Ammon's horn (tissue), 1 donor: ENCODE measurements at regions not wholly inside any gene's neighbourhood (a gene's known extent, or its start where the extent isn't known, plus 50 kb on each side); places are given as distances from the start of the nearest gene placed in this dataset.
A peak's percentile ranks its signal among the peaks of the same experiment; 100 is the strongest.

Experiments used
- DNase-seq: peaks from one replicate; pipeline ENCODE4 v3.0.0-alpha.2; 2016; ENCODE audit warnings: low spot score

DNA sequence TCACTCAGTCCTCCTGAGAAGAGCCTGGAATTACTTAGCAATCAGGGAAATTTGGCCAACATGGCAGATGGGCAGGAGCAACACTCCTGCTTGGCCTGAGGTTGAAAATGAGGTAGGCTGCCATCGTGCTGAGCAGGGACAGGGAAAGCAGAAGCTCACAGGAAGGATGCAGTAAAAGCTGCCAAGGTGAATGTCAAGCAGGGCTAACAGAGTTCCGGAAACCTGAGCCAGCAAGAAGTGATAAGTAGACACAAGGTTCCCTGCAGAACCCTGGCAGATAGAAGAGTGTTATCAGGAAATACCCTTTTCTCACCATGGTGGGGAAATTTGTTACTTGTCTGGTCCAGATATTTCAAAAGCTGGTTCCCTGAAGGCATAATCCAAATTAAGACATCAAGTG, 454.3 kb upstream of the MEX3C start:
- DNase-seq, result no peak

DNA sequence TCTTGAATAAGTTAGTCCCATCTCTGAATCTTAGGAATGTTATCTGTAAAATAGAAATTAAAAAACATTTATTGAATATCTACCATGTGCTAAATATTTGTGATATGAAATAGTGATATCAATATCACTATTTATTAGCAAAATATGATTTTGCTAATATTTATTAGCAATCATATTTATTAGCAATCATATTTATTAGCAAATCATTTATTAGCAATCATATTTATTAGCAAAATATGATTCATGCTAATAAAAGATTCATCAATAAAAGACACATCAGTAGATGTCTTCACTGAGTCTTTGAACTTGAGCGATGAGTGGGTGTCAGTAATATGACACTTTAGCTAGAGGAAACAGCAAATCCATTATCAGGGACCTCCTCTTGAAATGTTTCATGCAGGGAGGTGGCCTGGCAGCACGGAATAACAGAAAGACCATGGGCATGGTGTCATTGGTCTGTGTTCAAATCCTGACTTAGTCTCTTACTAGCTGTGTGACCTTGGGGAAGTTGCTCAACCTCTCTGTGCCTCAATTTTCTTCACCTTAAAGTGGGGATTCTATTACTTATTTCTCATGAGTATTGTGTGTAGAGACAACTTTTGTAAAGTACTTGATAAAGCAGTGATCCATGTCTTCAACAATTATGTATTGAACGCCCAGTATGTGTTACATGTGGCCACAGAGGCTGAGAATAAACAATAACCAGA, 456.2 kb upstream of the MEX3C start:
- no peak for DNase-seq

DNA sequence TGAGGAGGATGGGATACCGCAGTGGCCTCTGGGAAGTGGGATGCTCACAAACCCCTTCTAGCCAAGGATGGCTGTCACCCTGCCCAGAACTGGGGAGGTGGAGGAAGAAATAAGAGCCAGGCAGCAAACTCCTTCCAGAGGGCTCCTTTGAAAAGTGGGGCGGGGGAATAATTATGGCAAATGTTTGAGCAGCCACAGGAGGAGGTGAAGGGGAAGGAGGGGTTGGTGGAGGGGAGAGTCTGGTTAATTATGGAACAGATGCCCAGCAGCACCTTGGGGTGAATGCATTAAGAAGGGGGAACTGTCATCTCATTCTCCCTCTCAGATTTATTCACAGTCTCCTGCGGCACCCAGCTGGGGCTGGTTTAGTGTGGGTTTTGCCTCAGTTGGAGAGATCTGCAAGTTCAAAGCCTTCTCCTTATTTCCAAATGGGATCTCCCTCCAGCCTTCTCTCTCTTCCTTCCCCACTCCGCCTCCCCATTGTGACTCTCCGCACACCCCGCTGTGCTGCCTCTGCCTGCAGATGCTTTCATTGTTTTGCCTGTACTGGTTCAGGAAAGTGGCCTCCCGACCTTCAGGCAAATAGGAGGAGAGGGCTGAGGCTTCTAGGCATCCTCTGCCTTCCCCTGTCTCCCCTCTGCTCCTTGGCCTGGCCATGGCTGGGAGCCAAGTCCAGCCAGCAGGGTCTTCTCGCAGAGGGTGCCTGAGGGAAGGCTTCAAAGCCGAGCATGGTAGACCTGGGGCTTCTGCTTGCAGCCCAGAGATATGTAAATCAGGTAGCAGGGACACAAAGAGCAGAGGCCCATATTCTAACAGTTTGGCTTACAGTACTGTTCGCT, 457.2 kb upstream of the MEX3C start:
- DNase-seq, result no peak

DNA sequence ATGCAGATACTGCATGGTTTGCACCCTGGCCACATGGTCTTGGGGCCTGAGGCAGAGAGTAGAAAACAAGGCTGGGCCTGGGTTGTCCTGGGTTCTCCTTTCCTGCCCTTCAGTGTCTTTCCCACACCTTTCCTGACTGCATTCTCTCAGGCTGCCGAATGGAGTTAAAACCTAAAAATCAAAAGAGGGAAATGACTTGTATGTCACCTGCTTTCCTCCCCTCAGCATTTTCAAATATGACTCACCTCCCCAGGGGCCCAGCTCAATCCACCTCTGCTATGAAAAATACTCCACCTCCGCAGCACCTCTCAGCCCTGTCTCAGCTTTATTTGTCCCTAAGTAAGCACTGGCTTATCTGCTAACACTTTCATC, 457.8 kb upstream of the MEX3C start:
- DNase-seq, result no peak

DNA sequence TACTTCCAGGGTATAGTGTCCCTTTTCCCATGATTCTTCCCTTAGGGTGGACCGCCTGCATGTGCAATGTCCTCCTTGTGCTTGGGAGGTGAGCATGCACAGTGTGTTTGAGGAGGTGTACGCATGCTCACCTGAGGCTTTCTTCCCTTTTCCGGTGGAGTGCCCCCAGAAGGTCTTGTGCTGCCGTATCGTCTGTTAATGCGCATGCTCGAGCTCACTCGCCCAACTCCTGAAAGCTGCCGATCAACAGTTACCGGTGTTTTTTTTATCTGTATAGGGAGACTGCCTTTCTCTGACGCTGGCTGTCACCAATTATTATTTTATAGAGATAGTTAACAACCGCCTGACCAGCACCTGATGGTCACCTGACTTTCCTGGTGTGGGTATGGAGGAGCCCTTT, 458.8 kb upstream of the MEX3C start:
- DNase-seq, result no peak

DNA sequence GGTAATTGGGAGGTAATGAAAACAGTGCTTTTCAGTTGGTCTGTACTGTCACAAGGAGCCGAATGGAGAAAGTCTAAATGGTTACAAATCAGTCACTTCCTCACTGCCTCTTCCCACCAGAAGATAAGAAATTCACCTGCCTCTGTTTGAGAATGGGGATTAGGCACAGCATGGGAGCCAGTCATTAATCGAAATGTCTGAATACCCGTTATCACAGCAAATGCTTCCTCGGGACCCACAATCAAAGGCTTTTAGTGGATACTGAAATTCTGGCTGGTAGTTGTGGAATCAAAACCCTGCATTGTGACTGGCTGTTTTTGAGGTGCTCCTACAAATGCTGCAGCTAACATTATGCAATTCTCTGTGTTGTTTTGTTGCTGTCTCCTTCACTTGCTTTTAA, 461.0 kb upstream of the MEX3C start:
- DNase-seq, result no peak

DNA sequence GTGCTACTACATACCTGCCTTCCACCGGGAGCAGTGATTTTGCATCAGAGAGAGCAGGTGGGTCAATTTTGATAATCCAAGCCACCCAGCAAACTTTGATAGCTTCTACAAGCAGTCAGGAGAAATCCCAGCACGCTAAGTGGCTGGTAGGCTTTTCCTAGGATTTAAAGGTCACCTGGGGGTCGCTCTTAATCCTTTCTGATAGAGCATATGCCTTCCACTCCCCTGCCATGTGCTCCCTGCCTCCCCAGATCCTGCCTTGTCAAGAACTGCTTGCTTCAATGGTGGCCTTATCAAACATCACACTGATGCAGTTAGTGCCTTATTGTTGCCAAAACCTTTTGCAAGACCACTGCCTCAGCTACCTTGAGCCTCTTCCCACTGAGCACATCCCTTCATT, 462.3 kb upstream of the MEX3C start:
- DNase-seq, result no peak

DNA sequence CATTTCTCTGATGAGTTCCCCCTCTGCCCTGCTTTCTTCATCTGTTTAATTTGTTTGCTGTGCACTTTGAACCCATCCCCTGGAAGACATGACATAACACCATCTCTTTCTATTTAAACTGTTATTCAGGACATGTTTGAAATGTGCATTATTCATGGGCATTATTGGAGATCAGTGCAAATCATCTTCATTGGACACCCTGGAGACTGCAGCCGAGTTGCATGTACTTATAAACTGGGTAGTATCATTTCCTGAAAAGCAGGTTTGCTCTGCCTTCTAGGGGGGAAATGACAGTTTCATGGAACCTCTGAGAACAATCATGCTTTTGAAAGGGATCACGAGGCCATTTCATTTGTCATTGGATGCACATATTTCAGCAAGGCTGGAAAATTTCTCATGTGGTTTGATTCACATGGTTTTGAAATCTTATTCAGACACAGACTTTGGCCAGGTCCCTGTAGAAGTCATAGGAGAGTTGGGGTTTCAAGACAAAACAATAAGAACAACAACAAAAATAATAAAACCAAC, 462.8 kb upstream of the MEX3C start:
- no peak for DNase-seq

DNA sequence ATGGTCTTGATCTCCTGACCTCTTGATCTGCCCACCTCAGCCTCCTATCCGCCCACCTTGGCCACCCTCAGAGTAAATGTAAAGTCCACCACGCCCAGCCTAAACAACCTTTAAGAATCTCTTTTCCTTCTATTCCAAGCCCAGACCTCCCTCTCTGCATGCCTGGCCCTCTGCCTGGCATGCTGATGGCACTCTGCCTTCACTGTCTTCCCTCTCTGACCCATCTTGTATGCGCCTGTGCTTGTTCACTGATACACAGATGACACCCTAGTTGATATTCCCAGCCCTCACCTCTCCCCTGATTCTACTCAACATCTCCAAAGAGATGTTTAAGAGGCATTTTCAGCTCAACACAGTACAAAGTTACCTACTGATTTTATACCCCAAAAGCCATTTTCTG, 466.8 kb upstream of the MEX3C start:
- DNase-seq, result no peak

DNA sequence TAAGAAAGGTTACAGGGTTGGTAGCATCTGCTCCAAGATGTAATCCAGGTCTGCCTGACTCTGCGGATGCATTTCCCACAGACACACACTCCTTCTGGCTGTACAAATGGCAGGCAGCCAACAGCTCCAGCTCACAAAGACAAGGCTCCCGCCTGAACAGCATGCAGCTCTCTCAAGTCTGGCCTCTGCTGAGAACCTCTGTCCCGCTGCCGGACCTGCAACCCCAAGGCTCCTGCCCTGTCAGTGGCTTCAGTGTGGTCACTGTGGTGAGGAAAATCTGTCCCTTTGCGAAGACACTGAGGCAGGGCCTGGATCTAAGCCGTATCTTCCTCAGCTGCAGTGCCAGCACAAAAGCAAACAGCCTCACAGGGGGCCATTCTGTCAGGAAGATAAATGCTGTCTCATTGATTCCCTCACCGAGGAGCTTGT, 469.3 kb upstream of the MEX3C start:
- DNase-seq, result peak; percentile 88

DNA sequence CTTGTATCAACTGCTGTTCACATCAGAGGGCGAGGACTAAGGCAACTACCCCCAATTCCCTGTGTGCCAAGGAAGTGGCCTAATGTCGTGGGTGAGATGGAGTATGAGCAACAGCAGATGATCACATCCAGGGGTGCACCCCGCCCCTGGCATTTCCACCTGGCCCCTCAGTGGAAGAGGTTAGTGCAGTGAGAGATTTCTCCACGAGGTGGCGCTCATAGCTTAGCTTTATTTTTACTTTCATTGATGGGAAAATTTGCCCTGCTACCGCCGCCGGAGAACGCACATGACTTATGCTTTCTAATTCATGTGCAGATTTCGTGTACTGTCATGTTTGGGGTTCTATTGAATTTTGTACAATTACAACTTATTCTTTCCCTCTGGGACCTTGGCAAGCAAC, 470.6 kb upstream of the MEX3C start:
- peak; percentile 67 for DNase-seq

DNA sequence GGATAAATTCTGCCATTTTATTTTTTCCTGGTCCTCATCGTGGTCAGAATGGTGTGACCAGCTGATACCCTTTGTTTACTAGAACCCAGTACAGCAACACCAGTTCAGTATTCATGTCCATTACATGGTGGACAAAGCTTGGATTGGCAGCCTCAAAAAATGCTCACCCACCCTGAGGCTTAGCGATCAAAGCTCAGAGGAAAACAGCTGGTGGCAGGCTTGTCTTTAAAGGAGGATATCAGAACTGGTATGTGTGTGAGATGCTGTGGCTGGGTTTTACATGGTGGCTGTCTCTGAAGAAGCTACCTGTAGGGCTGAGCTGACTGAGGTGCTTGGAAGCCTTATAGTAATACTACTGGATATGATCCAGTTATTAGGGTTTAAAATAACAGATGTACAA, 471.1 kb upstream of the MEX3C start:
- DNase-seq, result no peak

DNA sequence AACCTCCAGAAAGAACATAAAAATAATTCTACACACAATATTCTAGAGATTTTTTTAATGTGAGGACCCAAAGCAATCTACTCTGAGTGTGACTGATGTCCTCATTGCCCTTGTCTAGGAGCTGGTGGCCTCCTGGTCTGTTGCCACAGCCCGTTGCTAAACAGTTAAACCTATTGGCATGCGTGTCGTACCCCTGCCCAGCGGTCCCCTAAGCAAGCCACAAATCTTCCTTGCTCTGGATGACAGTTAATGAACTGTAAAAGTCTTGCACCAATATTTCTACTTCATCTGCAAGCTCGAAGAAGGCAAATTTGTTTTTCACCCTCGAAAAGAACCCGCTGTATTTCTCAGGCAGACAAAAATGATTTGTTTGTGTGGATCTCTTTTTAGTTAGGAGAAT, 489.1 kb upstream of the MEX3C start:
- DNase-seq, result no peak

DNA sequence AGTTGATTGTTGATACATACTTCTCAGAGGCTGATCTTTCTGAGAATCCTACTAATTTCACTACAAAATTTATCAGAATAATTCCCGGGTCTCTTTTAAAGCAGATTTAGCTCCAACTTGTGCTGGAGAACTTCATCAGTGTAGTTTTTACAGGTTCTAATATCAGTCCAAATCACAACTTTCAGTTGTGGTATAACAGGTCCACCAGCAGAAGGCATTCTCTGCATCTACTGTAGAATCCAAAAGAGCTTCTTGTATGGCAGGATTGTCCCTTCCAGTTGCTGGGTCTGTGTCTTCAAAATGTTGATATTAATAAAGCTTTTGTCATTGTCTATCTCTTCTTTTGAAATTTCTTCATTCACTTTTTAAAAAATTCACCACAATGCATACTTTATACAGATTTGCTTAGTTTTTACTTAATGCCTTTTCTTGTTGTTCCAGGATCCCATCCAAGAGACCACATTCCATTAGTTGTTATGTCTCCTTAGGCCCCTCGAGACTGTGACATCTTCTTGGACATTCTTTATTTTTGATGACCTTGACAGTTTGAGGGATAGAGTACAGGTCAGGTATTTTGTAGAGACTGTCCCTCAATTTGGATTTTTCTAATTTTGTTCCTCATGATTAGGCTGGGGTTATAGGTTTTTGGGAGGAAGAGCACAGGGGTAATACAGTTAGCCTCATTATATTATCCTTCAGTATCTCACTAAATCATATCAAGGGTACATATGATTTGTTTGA, 490.5 kb upstream of the MEX3C start:
- no peak for DNase-seq

DNA sequence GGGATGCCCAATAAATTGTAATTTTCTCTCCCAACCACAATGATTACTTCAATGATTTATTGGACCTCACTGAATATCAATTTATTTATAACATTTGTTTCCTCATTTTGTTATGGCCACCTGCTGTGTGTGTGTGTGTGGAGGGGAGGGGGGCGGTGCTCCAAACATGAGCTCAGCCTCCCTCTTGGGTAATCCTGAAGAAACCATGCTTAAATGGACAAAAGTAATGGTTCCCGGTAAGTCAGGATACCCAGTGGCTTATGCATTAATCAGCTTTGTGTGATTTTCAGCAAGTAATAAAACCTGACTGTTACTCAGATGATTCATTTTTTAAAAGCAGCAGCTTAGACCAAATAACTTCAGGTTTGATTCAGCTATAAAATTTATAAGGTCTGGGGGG, 495.1 kb upstream of the MEX3C start:
- no peak for DNase-seq

DNA sequence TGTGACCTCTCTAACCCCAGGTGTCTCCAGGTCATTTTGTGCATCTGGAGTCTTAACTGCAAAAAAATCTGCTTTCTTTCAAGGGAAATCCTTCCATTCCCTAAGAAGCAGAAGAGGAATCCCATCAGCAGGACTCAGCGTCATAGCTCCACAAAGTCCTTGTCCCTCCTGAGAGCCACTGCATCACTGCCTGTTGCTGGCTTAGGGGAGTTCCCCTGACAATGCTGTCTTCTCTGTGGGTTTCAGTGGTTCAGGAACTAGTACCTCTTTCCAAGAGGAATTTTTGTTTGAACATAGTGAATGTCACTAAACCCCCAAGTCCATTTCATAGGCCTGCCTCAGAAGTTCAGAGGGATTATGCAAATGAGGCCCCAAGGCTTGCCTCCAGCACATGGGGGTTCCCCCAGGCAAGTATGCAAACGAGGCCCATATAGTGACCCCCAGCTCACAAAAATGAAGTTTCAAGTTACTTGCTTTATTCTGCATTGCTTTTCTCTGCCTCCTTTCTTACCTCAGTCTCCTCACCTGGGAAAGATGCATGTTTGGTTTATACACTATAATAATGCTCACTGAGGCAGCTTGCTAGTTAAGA, 513.9 kb upstream of the MEX3C start:
- DNase-seq, result no peak

DNA sequence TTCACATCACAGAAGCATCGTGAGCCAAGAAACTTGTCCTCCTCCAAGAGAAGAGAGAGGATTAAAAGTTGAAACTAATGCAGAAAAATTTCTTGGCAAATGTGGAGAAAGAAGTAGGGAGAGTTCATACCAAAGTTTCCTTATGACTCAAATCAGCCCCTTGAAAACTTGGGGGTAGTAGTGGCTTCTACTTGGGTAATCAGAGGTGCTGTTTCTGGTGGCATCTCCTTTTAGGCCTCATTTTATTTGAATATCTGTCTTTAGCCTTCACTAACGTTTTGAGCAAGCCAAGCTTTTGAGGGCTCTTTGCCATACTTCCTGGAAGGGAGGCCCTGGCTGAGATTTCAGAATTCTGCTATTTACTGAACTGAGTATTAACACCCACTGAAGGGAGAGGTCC, 515.3 kb upstream of the MEX3C start:
- no peak for DNase-seq

DNA sequence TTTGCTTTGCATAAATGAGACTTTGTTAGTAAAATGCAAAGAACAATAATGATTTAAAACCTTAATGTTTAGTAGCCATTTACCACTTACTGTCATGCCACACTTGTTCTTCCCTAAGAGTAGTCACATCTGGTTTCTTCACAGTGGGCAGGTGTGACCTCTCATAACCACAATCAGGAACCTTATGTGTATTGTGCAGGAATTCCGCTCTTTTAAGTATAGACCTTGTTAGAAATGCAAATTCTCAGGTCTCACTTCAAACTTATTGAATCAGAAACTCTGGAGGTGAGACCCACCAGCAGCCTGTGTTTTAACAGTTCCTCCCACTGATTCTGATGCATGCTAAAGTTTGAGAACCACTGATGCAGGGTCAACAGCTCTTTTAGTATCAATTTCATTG, 518.8 kb upstream of the MEX3C start:
- no peak for DNase-seq

DNA sequence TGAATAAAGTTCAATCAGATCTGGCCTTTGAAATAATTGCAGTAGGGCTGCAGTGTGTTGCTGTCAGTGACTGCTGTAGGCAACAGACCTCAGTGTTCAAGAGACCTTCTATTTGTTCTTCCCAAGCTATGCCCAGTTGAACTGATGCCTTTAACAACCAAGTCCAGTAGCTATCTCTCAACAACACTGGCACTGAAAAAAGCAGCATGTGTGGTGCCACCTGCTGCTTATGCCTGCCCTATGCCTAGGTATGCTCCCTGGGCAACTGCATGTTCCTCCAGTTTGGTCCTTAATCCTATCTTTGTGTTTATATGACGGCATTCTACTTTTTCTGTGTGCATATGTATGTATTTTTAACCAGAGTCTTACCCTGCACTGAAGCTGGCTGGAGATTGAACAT, 523.9 kb upstream of the MEX3C start:
- DNase-seq, result no peak

DNA sequence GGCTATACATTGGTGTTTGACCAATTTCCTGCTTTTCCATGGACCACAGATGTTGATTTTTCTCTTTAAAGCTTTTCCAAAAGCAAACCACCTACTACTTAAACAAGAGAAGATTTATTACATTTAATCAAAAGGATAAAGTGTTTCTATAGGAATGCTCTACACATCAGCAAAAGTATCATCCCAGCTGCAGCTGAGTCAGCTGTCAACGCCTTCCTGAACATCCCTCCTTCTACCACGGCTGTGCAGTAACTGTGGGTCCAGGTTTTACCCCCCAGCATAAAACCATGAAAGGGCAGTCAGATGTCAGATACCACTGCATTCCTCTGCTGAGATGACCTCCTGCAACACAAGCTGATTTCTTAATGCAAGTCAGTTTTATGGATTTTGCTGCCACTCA, 524.5 kb upstream of the MEX3C start:
- DNase-seq, result no peak

DNA sequence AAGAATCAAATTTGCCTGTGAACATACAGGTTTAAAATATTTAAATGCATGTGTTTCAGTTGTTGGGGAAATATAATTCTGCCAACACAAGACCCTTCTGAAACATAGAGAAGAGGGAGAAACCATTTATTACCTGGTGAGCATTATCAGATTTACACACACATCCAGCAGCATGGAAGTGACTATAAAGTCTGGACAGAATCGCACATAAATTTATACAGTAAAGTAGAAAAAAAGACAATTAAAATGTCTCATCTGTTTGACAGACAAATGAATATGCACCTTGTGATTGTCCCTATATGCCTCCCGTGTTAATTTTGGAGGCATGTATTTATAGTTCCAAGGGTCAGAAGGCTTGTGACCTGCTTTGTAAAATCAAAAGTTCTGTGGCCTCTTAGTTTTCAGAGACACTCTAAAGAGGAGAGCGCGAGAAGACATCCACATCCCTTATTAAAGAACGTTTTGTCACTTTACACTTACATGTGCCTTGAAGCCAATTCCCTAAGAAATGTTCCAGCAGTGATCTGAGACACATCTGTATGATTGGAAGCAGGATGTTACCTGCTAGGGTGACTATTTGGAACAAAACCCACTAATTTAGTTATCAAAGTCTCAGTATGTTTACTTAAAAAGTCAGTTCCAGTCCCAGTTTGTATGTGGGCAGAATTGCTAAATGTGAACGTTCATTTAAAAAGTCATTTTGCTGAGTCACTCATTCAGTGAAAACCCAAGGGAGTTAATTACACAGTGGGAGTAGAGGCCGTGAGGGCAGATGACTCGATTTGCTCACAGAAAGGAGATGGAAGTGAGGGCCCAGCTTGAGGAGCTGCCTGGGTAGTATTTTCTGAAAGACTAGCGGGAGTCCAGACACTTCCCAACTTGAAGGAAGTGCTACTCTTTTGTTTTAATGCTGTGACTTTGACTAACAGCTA, 527.6 kb upstream of the MEX3C start:
- DNase-seq, result no peak
